IMR-90 (cell line): ENCODE measurements at regions not wholly inside any gene's neighbourhood (a gene's known extent, or its start where the extent isn't known, plus 50 kb on each side); places are given as distances from the start of the nearest gene placed in this dataset.

Source experiments
- ATAC-seq: fragments of 200-7000 bp; cut with Tn5 transposase; 2 replicates; pipeline ENCODE4 v1.9.1; 2020; ENCODE audit warnings: low read depth, mild to moderate bottlenecking, moderate library complexity
- BruUV-seq: library from RNA; stranded (reverse); fragments of 400-500 nt; replicated peaks from 2 replicates; lab custom pipeline; 2021; lab: Mats Ljungman, UMichigan
- CTCF ChIA-PET: fragments of 300-600 bp; formaldehyde crosslinking; extraction: SDS; loops from one replicate; lab custom pipeline; 2021; ENCODE audit warnings: antibody characterized with exemption; lab: Yijun Ruan, JAX
- POLR2A ChIA-PET: fragments of 300-600 bp; sonication (Branson Sonifier 250); formaldehyde crosslinking; loops from one replicate; lab custom pipeline; 2022; ENCODE audit warnings: antibody characterized with exemption; ENCODE audit not compliant: unreplicated experiment; lab: Charles Lee
- DNase-seq: peaks from one replicate; pipeline ENCODE4 v3.0.0; 2013
- H2AFZ ChIP-seq: replicated peaks from 2 replicates; pipeline ENCODE3; 2013; ENCODE audit warnings: low read length, mild to moderate bottlenecking; ENCODE audit not compliant: poor library complexity
- H2AK5ac ChIP-seq: 2 replicates; pipeline ENCODE4 v1.6.1; 2013; ENCODE audit warnings: low read depth, low read length, inconsistent platforms
- H2AK9ac ChIP-seq: replicated peaks from 2 replicates; pipeline ENCODE3; 2013; ENCODE audit warnings: mild to moderate bottlenecking, low read depth, low read length, moderate library complexity; ENCODE audit not compliant: poor library complexity
- H2BK120ac ChIP-seq: 2 replicates; pipeline ENCODE4 v1.6.1; 2013; ENCODE audit warnings: low read depth, low read length, inconsistent platforms
- H2BK15ac ChIP-seq: 3 replicates; pipeline ENCODE4 v1.6.1; 2013; ENCODE audit warnings: low read depth, low read length, inconsistent platforms
- H2BK20ac ChIP-seq: 2 replicates; pipeline ENCODE4 v1.6.1; 2013; ENCODE audit warnings: low read depth, mild to moderate bottlenecking, inconsistent platforms, low read length, moderate library complexity
- H2BK5ac ChIP-seq: 2 replicates; pipeline ENCODE4 v1.6.1; 2013; ENCODE audit warnings: mild to moderate bottlenecking, low read depth, low read length, inconsistent platforms; ENCODE audit not compliant: poor library complexity, severe bottlenecking
- H3K14ac ChIP-seq: replicated peaks from 2 replicates; pipeline ENCODE4 v1.6.1; 2013; ENCODE audit warnings: low read depth, low read length, inconsistent platforms
- H3K18ac ChIP-seq: 2 replicates; pipeline ENCODE4 v1.6.1; 2013; ENCODE audit warnings: low read depth, low read length, control low read depth
- H3K23ac ChIP-seq: 2 replicates; pipeline ENCODE4 v1.6.1; 2013; ENCODE audit warnings: low read depth, low read length, inconsistent platforms
- H3K27ac ChIP-seq: 2 replicates; pipeline ENCODE4 v1.5.1; 2013; ENCODE audit warnings: mild to moderate bottlenecking, control low read depth, low read length; ENCODE audit not compliant: insufficient read depth
- H3K27me3 ChIP-seq: 2 replicates; pipeline ENCODE4 v1.6.1; 2013; ENCODE audit warnings: low read length; ENCODE audit not compliant: control insufficient read depth, insufficient read depth
- H3K36me3 ChIP-seq: 2 replicates; pipeline ENCODE4 v1.6.1; 2013; ENCODE audit warnings: low read length, mixed read lengths; ENCODE audit not compliant: control insufficient read depth, insufficient read depth
- H3K4ac ChIP-seq: 2 replicates; pipeline ENCODE4 v1.6.1; 2013; ENCODE audit warnings: low read depth, low read length, inconsistent platforms
- H3K4me1 ChIP-seq: 2 replicates; pipeline ENCODE4 v1.6.1; 2013; ENCODE audit warnings: low read length, mixed read lengths; ENCODE audit not compliant: control insufficient read depth, insufficient read depth
- H3K4me2 ChIP-seq: 2 replicates; pipeline ENCODE4 v1.6.1; 2013; ENCODE audit warnings: low read depth, mild to moderate bottlenecking, control low read depth, low read length, moderate library complexity
- H3K4me3 ChIP-seq: 2 replicates; pipeline ENCODE4 v1.5.1; 2013; ENCODE audit warnings: low read depth, mild to moderate bottlenecking, control low read depth, low read length, moderate library complexity; ENCODE audit not compliant: insufficient read depth
- H3K56ac ChIP-seq: 2 replicates; pipeline ENCODE4 v1.6.1; 2013; ENCODE audit warnings: low read length, inconsistent platforms; ENCODE audit not compliant: insufficient read depth; ENCODE audit errors: extremely low read depth
- H3K79me1 ChIP-seq, 2 experiments: 2 replicates each; pipeline ENCODE4 v1.6.1; 2013; ENCODE audit warnings: low read length in 2 of 2, inconsistent platforms in 1 of 2, low read depth in 1 of 2
- H3K9ac ChIP-seq: 2 replicates; pipeline ENCODE4 v1.6.1; 2013; ENCODE audit warnings: low read depth, low read length, control low read depth
- H3K9me1 ChIP-seq: 2 replicates; pipeline ENCODE4 v1.6.1; 2013; ENCODE audit warnings: low read length, inconsistent platforms; ENCODE audit not compliant: insufficient read depth
- H3K9me3 ChIP-seq: 2 replicates; pipeline ENCODE4 v1.6.1; 2013; ENCODE audit warnings: low read length; ENCODE audit not compliant: control insufficient read depth, insufficient read depth
- H4K20me1 ChIP-seq: 2 replicates; pipeline ENCODE4 v1.6.1; 2013; ENCODE audit warnings: low read length, inconsistent platforms; ENCODE audit not compliant: insufficient read depth
- H4K5ac ChIP-seq: 2 replicates; pipeline ENCODE4 v1.6.1; 2013; ENCODE audit warnings: mild to moderate bottlenecking, low read depth, low read length, control low read depth
- H4K8ac ChIP-seq, 2 experiments: 2 replicates each; pipeline ENCODE4 v1.6.1; 2013; ENCODE audit warnings: low read depth in 2 of 2, low read length in 2 of 2, control low read depth in 1 of 2, inconsistent platforms in 1 of 2
- H4K91ac ChIP-seq: 2 replicates; pipeline ENCODE4 v1.6.1; 2013; ENCODE audit warnings: low read depth, low read length, inconsistent platforms; ENCODE audit not compliant: insufficient read depth
- CEBPB ChIP-seq: IDR thresholded peaks from 2 replicates; pipeline ENCODE4 v1.6.1; 2012; ENCODE audit warnings: low read depth, low read length, improper control_type of control experiment
- MAFK ChIP-seq: IDR thresholded peaks from 2 replicates; pipeline ENCODE4 v1.6.1; 2012; ENCODE audit warnings: low read depth, low read length, improper control_type of control experiment
- POLR2A ChIP-seq: IDR thresholded peaks from 2 replicates; pipeline ENCODE4 v1.6.1; 2012; ENCODE audit warnings: mild to moderate bottlenecking, low read depth, low read length
- WGBS, 2 experiments: methylation state at CpG; one replicate each; pipeline versions ENCODE4 v1.1.5 to v1.1.7; 2013; ENCODE audit warnings: missing lambda C conversion rate in 2 of 2; ENCODE audit not compliant: insufficient read length in 1 of 2; ENCODE audit errors: extremely low coverage in 2 of 2; 5-methylcytosine and 5-hydroxymethylcytosine counted together
- dilution Hi-C: fragments of 300-500 bp; cut with HindIII; formaldehyde crosslinking; loops from one replicate; pipeline ENCODE4 v1.14.3; 2018; ENCODE audit warnings: low sequenced_read_pairs; ENCODE audit not compliant: unreplicated experiment
- in situ Hi-C: fragments of 300-500 bp; cut with MboI; formaldehyde crosslinking; loops from 3 replicates; pipeline ENCODE4 v1.14.3; 2019; ENCODE audit warnings: low sequenced_read_pairs, inconsistent platforms, mixed read lengths
- intact Hi-C: fragments of 100-400 bp; cut with micrococcal nuclease; formaldehyde crosslinking; loops from 2 replicates; pipeline ENCODE4 v1.10.0; 2022

DNA sequence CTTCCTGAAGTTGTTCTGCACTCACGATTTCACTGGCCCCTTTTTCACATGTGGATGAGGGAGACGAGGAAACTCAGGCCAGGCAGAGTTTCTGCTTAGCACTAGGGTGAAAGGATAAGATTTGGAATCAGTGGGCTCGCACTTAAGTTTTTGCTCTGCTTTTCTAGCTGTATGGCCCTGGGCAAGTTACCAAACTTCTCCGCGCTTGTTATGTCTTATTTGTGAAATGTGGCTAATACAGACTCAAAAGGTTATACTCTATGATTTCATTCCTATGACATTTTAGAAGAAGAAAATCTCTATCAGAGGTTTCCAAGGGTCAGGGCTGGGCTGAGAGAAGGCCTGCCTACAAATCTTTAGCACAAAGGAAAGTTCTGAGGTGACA lies 191.9 kb upstream of the LRIG1 start:
- no peak overlapping the region for H2AK5ac ChIP-seq
- TF ChIP-seq CEBPB (no peak), POLR2A (no peak), MAFK (no peak)
- no peak overlapping the region for H3K4ac ChIP-seq
- no CpG with 5 or more reads among the region's 5 CpGs for WGBS, 2 experiments
- no TSS peak for BruUV-seq
- H2AK9ac ChIP-seq, result no peak overlapping the region
- no peak overlapping the region for H4K5ac ChIP-seq
- H2BK20ac ChIP-seq, result no peak overlapping the region
- dilution Hi-C loops, result no loop called here
- DNase-seq (no peak), ATAC-seq (no peak)
- no peaks in the 10 kb centered on the region for H3K27me3 ChIP-seq
- H3K9me1 ChIP-seq, result no peaks in the 10 kb centered on the region
- no peak overlapping the region for H3K14ac ChIP-seq
- no peak overlapping the region for H3K56ac ChIP-seq
- no peaks in the 10 kb centered on the region for H3K36me3 ChIP-seq
- no peaks in the 10 kb centered on the region for H3K9me3 ChIP-seq
- no peaks in the 10 kb centered on the region; the same call in 1 of the 2 replicates for H3K4me1 ChIP-seq
- ChIA-PET POLR2A (no interaction called here), CTCF (no interaction called here)
- no peak overlapping the region for H3K9ac ChIP-seq
- H4K8ac ChIP-seq, result no peak overlapping the region
- no peak overlapping the region for H3K4me3 ChIP-seq
- no peak overlapping the region for H2BK120ac ChIP-seq
- no peaks in the 10 kb centered on the region for H3K79me1 ChIP-seq
- intact Hi-C loops, result no loop called here
- no peak overlapping the region for H3K18ac ChIP-seq
- no peak overlapping the region for H2BK15ac ChIP-seq
- in situ Hi-C loops, result no loop called here
- no peak overlapping the region for H3K23ac ChIP-seq
- H2BK5ac ChIP-seq, result no peak overlapping the region
- H2AFZ ChIP-seq, result peak overlapping the region; percentile 16
- no peak overlapping the region for H3K27ac ChIP-seq
- no peaks in the 10 kb centered on the region for H4K20me1 ChIP-seq
- no peak overlapping the region for H3K4me2 ChIP-seq
- H4K91ac ChIP-seq, result no peak overlapping the region
